ENCODE measurements at regions not wholly inside any gene's neighbourhood (a gene's known extent, or its start where the extent isn't known, plus 50 kb on each side); places are given as distances from the start of the nearest gene placed in this dataset.

DNA sequence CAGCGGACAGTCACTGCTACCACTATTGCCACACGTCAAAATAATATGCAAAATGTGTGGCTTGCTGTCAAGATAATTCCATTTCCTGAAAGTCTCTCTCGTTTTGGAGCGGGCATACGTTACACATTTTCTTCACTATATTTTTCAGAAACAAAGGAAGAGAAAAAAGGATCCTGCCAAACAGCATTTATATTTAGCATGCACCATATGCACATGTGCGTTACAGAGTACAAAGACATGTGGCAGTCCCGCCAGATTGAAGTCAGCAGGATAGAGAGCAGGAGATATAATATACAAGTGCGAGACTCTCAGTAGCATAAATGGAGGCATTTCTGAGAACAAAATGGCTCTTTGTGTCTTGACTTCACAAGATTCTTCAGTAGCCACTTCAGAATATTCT, 221.6 kb upstream of the KIF2A start:
- no peak for DNase-seq
- Histone ChIP-seq H3K4me3 (no peak overlapping the region), H3K27me3 (no peaks in the 10 kb centered on the region), H3K9me3 (no peaks in the 10 kb centered on the region), H3K36me3 (ENCODE audit: low read depth, missing control alignments) (no peaks in the 10 kb centered on the region), H3K4me1 (no peaks in the 10 kb centered on the region), H3K27ac (no peak overlapping the region)
- 89 to 92% methylated on average over 8 of the region's 8 CpGs for WGBS, 2 donors
- intact Hi-C loops (cut with DNase I; ENCODE audit: low total_unique reads) = no loop called here
- no peak for TF ChIP-seq POLR2A (IDR thresholded peaks at IDR 0.05)

DNA sequence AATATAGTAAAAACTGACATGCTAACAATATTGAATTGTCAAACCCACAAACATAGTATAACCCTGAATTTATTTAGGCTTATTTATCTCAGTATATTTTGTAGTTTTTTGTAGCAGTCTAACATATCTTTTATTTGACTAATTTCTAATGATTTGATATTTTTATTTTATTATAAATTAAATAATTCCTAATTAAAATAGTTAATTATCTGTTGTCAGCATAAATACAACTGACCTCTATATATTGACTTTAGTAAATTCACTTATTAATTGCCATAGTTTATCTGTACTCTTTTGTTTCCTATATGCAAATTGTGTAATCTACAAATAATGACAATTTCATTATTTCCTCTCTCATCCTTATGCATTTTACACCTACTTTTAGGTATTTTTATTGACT, 215.1 kb upstream of the KIF2A start:
- TF ChIP-seq POLR2A (IDR thresholded peaks at IDR 0.05) = no peak
- TF ChIP-seq, protein P1, sequence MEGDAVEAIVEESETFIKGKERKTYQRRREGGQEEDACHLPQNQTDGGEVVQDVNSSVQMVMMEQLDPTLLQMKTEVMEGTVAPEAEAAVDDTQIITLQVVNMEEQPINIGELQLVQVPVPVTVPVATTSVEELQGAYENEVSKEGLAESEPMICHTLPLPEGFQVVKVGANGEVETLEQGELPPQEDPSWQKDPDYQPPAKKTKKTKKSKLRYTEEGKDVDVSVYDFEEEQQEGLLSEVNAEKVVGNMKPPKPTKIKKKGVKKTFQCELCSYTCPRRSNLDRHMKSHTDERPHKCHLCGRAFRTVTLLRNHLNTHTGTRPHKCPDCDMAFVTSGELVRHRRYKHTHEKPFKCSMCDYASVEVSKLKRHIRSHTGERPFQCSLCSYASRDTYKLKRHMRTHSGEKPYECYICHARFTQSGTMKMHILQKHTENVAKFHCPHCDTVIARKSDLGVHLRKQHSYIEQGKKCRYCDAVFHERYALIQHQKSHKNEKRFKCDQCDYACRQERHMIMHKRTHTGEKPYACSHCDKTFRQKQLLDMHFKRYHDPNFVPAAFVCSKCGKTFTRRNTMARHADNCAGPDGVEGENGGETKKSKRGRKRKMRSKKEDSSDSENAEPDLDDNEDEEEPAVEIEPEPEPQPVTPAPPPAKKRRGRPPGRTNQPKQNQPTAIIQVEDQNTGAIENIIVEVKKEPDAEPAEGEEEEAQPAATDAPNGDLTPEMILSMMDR (IDR thresholded peaks at IDR 0.05) = no peak
- intact Hi-C loops (cut with DNase I; ENCODE audit: low total_unique reads) = no loop called here

DNA sequence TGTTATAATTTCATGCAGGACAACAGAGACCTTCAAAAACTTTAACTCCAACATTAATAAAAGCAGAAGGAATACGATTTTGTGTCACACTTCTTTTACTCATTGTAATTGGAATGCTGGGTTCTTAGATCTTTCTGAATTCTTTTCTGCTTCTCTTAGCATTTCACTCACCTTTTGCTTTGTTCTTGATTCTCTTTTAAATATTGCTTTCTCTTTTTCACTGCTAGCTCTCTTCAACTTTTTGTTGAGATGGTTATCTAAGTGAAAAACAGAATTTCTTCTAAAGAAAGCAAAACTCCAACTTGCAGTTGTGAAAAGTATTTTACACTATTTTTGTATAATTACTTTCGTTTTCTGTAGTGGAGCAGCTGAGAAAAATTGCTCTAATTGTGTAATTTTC, 212.6 kb upstream of the KIF2A start:
- Histone ChIP-seq H3K4me1 (no peaks in the 10 kb centered on the region), H3K36me3 (ENCODE audit: low read depth, missing control alignments) (no peaks in the 10 kb centered on the region), H3K27me3 (no peaks in the 10 kb centered on the region), H3K27ac (no peak overlapping the region), H3K9me3 (no peaks in the 10 kb centered on the region), H3K4me3 (no peak overlapping the region)
- WGBS, 2 donors = 57 to 69% methylated on average over 2 of the region's 2 CpGs
- TF ChIP-seq, protein P1 (IDR thresholded peaks at IDR 0.05) = no peak
- TF ChIP-seq POLR2A (IDR thresholded peaks at IDR 0.05) = no peak
- intact Hi-C loops (cut with DNase I; ENCODE audit: low total_unique reads) = no loop called here
- no peak for DNase-seq

More for the DNA sequence above, 215.1 kb upstream of the KIF2A start:
- no peak overlapping the region for H3K27ac ChIP-seq
- no peak overlapping the region for H3K4me3 ChIP-seq
- no peaks in the 10 kb centered on the region for H3K9me3 ChIP-seq
- no peaks in the 10 kb centered on the region for H3K27me3 ChIP-seq
- H3K36me3 ChIP-seq (ENCODE audit: low read depth, missing control alignments) = no peaks in the 10 kb centered on the region
- no peaks in the 10 kb centered on the region for H3K4me1 ChIP-seq
- no peak for DNase-seq

DNA sequence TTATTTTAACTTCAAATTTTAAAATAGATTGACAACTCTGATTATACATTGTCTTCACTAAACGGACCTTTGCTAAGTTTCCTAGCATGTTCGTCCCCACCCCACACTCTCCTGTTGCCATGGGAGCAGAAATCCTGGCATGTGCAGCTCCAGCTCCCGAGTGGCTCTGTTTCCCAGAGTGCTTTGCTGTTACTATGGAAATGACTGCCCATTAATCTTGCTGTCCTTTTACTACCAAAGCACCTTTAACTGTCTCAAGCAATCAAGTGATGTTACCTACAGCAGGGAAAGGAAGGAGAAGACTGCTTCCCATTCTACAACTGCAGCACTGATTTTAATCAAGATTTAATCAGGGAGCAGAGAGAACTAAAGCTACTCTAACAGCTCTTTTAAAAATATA, 212.0 kb upstream of the KIF2A start:
- peak; percentile 27 for DNase-seq
- WGBS, 2 donors = 18 to 25% methylated on average over 3 of the region's 3 CpGs
- Histone ChIP-seq H3K4me1 (no peaks in the 10 kb centered on the region), H3K36me3 (ENCODE audit: low read depth, missing control alignments) (no peaks in the 10 kb centered on the region), H3K27me3 (no peaks in the 10 kb centered on the region), H3K4me3 (no peak overlapping the region), H3K9me3 (no peaks in the 10 kb centered on the region), H3K27ac (no peak overlapping the region)
- intact Hi-C loops (cut with DNase I; ENCODE audit: low total_unique reads) = no loop called here
- TF ChIP-seq, protein P1 (IDR thresholded peaks at IDR 0.05) = no peak
- no peak for TF ChIP-seq POLR2A (IDR thresholded peaks at IDR 0.05)

DNA sequence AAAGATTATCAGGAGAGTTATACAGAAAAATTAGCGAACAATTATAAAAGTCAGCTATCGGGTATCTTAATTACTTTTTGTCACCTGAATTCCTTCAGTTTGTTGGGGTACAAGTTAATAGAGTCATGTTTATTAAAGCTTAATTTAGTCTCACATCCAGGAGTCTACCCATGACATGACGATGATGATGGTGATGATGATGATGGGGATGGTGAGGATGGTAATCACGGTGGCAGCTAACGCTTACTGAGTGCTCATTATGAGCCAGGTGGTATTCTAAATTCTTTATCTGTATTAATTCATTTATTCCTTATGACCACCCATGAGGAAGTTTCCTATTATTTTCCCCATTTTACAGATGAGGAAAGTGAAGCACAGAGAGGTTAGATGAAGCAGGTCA, 208.6 kb upstream of the KIF2A start:
- H3K9me3 ChIP-seq = no peaks in the 10 kb centered on the region
- no peak overlapping the region for H3K4me3 ChIP-seq
- DNase-seq = no peak
- intact Hi-C loops (cut with DNase I; ENCODE audit: low total_unique reads) = no loop called here
- no peak for TF ChIP-seq POLR2A (IDR thresholded peaks at IDR 0.05)
- TF ChIP-seq, protein P1 (IDR thresholded peaks at IDR 0.05) = no peak
- H3K27ac ChIP-seq = no peak overlapping the region
- no peaks in the 10 kb centered on the region for H3K36me3 ChIP-seq (ENCODE audit: low read depth, missing control alignments)
- no peaks in the 10 kb centered on the region for H3K27me3 ChIP-seq
- H3K4me1 ChIP-seq = no peaks in the 10 kb centered on the region
- 93 to 96% methylated on average over 5 of the region's 5 CpGs for WGBS, 2 donors

All from testis (tissue), 2 donors.